H1 (cell line): ENCODE measurements at regions not wholly inside any gene's neighbourhood (a gene's known extent, or its start where the extent isn't known, plus 50 kb on each side); places are given as distances from the start of the nearest gene placed in this dataset.

ENCODE experiments used
- CTCF ChIA-PET: fragments of 300-600 bp; sonication (Branson Sonifier 250); formaldehyde crosslinking; loops from one replicate; lab custom pipeline; 2021; ENCODE audit not compliant: partially characterized antibody; lab: Charles Lee
- POLR2A ChIA-PET: fragments of 300-600 bp; sonication (Branson Sonifier 250); formaldehyde crosslinking; loops from one replicate; lab custom pipeline; 2021; ENCODE audit warnings: inconsistent platforms; ENCODE audit not compliant: partially characterized antibody; lab: Charles Lee
- DNase-seq, 2 experiments: peaks; one replicate each; pipeline versions ENCODE4 v3.0.0 to v3.0.0-alpha.2; 2010 to 2022; ENCODE audit warnings: low spot score in 2 of 2, low read depth in 1 of 2, mixed read lengths in 1 of 2
- FAIRE-seq: peaks from 2 replicates; lab custom pipeline; 2011; peaks lifted over from hg19 to GRCh38; lab: Jason Lieb, UNC
- H2AFZ ChIP-seq: 2 replicates; pipeline ENCODE4 v1.8.1; 2012; ENCODE audit warnings: low read length, inconsistent platforms
- H2AK5ac ChIP-seq: 2 replicates; pipeline ENCODE4 v1.6.1; 2013; ENCODE audit warnings: low read depth, low read length
- H2BK120ac ChIP-seq: replicated peaks from 2 replicates; pipeline ENCODE3; 2013; ENCODE audit warnings: low read depth, low read length, inconsistent platforms
- H2BK12ac ChIP-seq: 2 replicates; pipeline ENCODE4 v1.6.1; 2013; ENCODE audit warnings: low read depth, low read length
- H2BK15ac ChIP-seq: 2 replicates; pipeline ENCODE4 v1.6.1; 2013; ENCODE audit warnings: low read length
- H2BK20ac ChIP-seq: 2 replicates; pipeline ENCODE4 v1.6.1; 2013; ENCODE audit warnings: low read length
- H2BK5ac ChIP-seq: 2 replicates; pipeline ENCODE4 v1.6.1; 2013; ENCODE audit warnings: low read depth, low read length
- H3K14ac ChIP-seq: 2 replicates; pipeline ENCODE4 v1.6.1; 2013; ENCODE audit warnings: inconsistent platforms; ENCODE audit not compliant: insufficient read length
- H3K18ac ChIP-seq: 2 replicates; pipeline ENCODE4 v1.6.1; 2013; ENCODE audit warnings: low read length; ENCODE audit errors: extremely low read depth
- H3K23ac ChIP-seq: 2 replicates; pipeline ENCODE4 v1.6.1; 2013; ENCODE audit warnings: inconsistent platforms; ENCODE audit not compliant: insufficient read length
- H3K23me2 ChIP-seq: 2 replicates; pipeline ENCODE4 v1.6.1; 2013; ENCODE audit warnings: low read depth, low read length
- H3K27ac ChIP-seq: 2 replicates; pipeline ENCODE4 v1.6.1; 2011; ENCODE audit warnings: low read depth, low read length, inconsistent platforms
- H3K27me3 ChIP-seq, 4 experiments: replicated peaks in 1 of 4; 1 replicate in 1 of 4; 2 replicates in 3 of 4; pipeline versions ENCODE4 v1.6.1 to v1.8.1; 2011 to 2013; ENCODE audit warnings: low read length in 3 of 4, mild to moderate bottlenecking in 3 of 4, inconsistent platforms in 2 of 4, mixed read lengths in 2 of 4, moderate library complexity in 1 of 4; ENCODE audit not compliant: control insufficient read depth in 3 of 4, insufficient read depth in 3 of 4; ENCODE audit errors: extremely low read depth in 1 of 4
- H3K36me3 ChIP-seq, 4 experiments: 2 replicates each; pipeline versions ENCODE4 v1.6.1 to v1.8.1; 2011 to 2013; ENCODE audit warnings: mild to moderate bottlenecking in 4 of 4, low read length in 3 of 4, moderate library complexity in 2 of 4, control low read depth in 1 of 4, inconsistent platforms in 1 of 4; ENCODE audit not compliant: insufficient read depth in 4 of 4, control insufficient read depth in 2 of 4
- H3K4ac ChIP-seq: replicated peaks from 2 replicates; pipeline ENCODE3; 2013; ENCODE audit warnings: low read length, low read depth, mixed read lengths, inconsistent platforms; ENCODE audit not compliant: insufficient read length
- H3K4me1 ChIP-seq, 4 experiments: replicated peaks in 1 of 4; 1 replicate in 1 of 4; 2 replicates in 3 of 4; pipeline versions ENCODE4 v1.6.1 to v1.8.1; 2011 to 2013; ENCODE audit warnings: low read length in 3 of 4, inconsistent platforms in 2 of 4, mixed read lengths in 1 of 4; ENCODE audit not compliant: insufficient read depth in 4 of 4, control insufficient read depth in 3 of 4
- H3K4me2 ChIP-seq, 2 experiments: 2 replicates each; pipeline versions ENCODE4 v1.6.1 to v1.8.1; 2011 to 2013; ENCODE audit warnings: low read depth in 2 of 2, low read length in 2 of 2, control low read depth in 1 of 2, inconsistent platforms in 1 of 2, mild to moderate bottlenecking in 1 of 2; ENCODE audit not compliant: insufficient read depth in 1 of 2
- H3K4me3 ChIP-seq, 4 experiments: fragments of 200-600, 300-600 bp in 1 of 4; sonication (generic), shearing (Covaris generic), sonication (Bioruptor Twin) in 1 of 4; 2 replicates each; pipeline versions ENCODE4 v1.5.1 to v1.8.1; 2011 to 2016; ENCODE audit warnings: low read length in 4 of 4, low read depth in 3 of 4, control low read depth in 2 of 4, inconsistent platforms in 2 of 4, mild to moderate bottlenecking in 2 of 4, mixed read lengths in 1 of 4, moderate library complexity in 1 of 4; ENCODE audit not compliant: insufficient read depth in 2 of 4; ENCODE audit errors: extremely low read depth in 1 of 4
- H3K56ac ChIP-seq: replicated peaks from 2 replicates; pipeline ENCODE3; 2013; ENCODE audit warnings: low read depth, mild to moderate bottlenecking, mixed read lengths, low read length, inconsistent platforms; ENCODE audit not compliant: insufficient read length
- H3K79me1 ChIP-seq: 2 replicates; pipeline ENCODE4 v1.6.1; 2013; ENCODE audit warnings: low read depth, low read length, control low read depth
- H3K79me2 ChIP-seq, 2 experiments: 2 replicates each; pipeline versions ENCODE4 v1.6.1 to v1.8.1; 2012 to 2013; ENCODE audit warnings: low read length in 2 of 2, mild to moderate bottlenecking in 2 of 2, inconsistent platforms in 1 of 2; ENCODE audit not compliant: insufficient read depth in 2 of 2, control insufficient read depth in 1 of 2
- H3K9ac ChIP-seq, 4 experiments: replicated peaks in 1 of 4; 1 replicate in 1 of 4; 2 replicates in 3 of 4; pipeline versions ENCODE4 v1.6.1 to v1.8.1; 2011 to 2013; ENCODE audit warnings: low read depth in 3 of 4, low read length in 3 of 4, control low read depth in 2 of 4, mild to moderate bottlenecking in 2 of 4, moderate library complexity in 2 of 4, inconsistent platforms in 1 of 4; ENCODE audit errors: extremely low read depth in 1 of 4
- H3K9me3 ChIP-seq, 2 experiments: 2 replicates each; pipeline versions ENCODE4 v1.6.1 to v1.8.1; 2012 to 2013; ENCODE audit warnings: mild to moderate bottlenecking in 2 of 2, moderate library complexity in 2 of 2, control low read depth in 1 of 2, inconsistent platforms in 1 of 2, low read depth in 1 of 2, low read length in 1 of 2, mixed read lengths in 1 of 2; ENCODE audit not compliant: insufficient read depth in 2 of 2
- H4K20me1 ChIP-seq, 2 experiments: replicated peaks in 1 of 2; 2 replicates each; pipeline versions ENCODE3 to v1.8.1; 2011 to 2013; ENCODE audit warnings: inconsistent platforms in 2 of 2, low read length in 2 of 2, mild to moderate bottlenecking in 1 of 2; ENCODE audit not compliant: insufficient read depth in 2 of 2, control insufficient read depth in 1 of 2
- H4K5ac ChIP-seq: 2 replicates; pipeline ENCODE4 v1.6.1; 2013; ENCODE audit warnings: low read length, low read depth, mixed read lengths, inconsistent platforms; ENCODE audit not compliant: insufficient read length
- H4K8ac ChIP-seq: 2 replicates; pipeline ENCODE4 v1.8.0; 2013; ENCODE audit warnings: mild to moderate bottlenecking, moderate library complexity, low read length, inconsistent platforms; ENCODE audit not compliant: insufficient read depth; ENCODE audit errors: extremely low read depth
- H4K91ac ChIP-seq: replicated peaks from 2 replicates; pipeline ENCODE3; 2013; ENCODE audit warnings: low read length, mixed read lengths, inconsistent platforms; ENCODE audit not compliant: insufficient read length
- EP300 ChIP-seq, 2 experiments: IDR thresholded peaks; 1 replicate in 1 of 2; 2 replicates in 1 of 2; pipeline ENCODE4 v1.6.1; 2011 to 2012; ENCODE audit warnings: low read depth in 2 of 2, low read length in 2 of 2, mild to moderate bottlenecking in 2 of 2, borderline replicate concordance in 1 of 2, inconsistent platforms in 1 of 2, moderate library complexity in 1 of 2
- EZH2 ChIP-seq: fragments of 200-600 bp; sonication (generic); IDR thresholded peaks from 2 replicates; pipeline ENCODE4 v1.7.1; 2012; ENCODE audit warnings: low read depth, mild to moderate bottlenecking, moderate library complexity, low read length, inconsistent platforms; ENCODE audit not compliant: severe bottlenecking
- RAD21 ChIP-seq, 2 experiments: IDR thresholded peaks in 1 of 2; conservative IDR thresholded peaks in 1 of 2; 2 replicates each; pipeline ENCODE4 v1.6.1; 2011; ENCODE audit warnings: low read depth in 2 of 2, low read length in 2 of 2, improper control_type of control experiment in 1 of 2, inconsistent platforms in 1 of 2, mild to moderate bottlenecking in 1 of 2, moderate library complexity in 1 of 2
- RFX5 ChIP-seq: IDR thresholded peaks from 2 replicates; pipeline ENCODE4 v1.6.1; 2011; ENCODE audit warnings: low read depth, low read length, improper control_type of control experiment, borderline replicate concordance
- RNF2 ChIP-seq: fragments of 200-900, 300-1000 bp; sonication (generic); IDR thresholded peaks from 2 replicates; pipeline ENCODE4 v1.7.1; 2016; ENCODE audit warnings: borderline replicate concordance, low read depth, mild to moderate bottlenecking, antibody characterized with exemption, low read length; ENCODE audit not compliant: poor library complexity, severe bottlenecking; ENCODE audit errors: missing control alignments
- TAF1 ChIP-seq: IDR thresholded peaks from 2 replicates; pipeline ENCODE4 v1.6.1; 2011; ENCODE audit warnings: mild to moderate bottlenecking, low read depth, low read length
- WGBS, 2 experiments: shearing (Covaris generic) in 1 of 2; methylation state at CpG; one replicate each; pipeline versions ENCODE4 v1.1.6 to v1.1.7; 2013 to 2015; ENCODE audit warnings: low lambda C conversion rate in 2 of 2, mixed read lengths in 2 of 2, inconsistent platforms in 1 of 2, low coverage in 1 of 2, missing lambda C conversion rate in 1 of 2; ENCODE audit not compliant: insufficient replicate concordance in 2 of 2, insufficient coverage in 1 of 2, insufficient read length in 1 of 2; ENCODE audit errors: extremely low coverage in 1 of 2, missing lambda C conversion rate in 1 of 2; 5-methylcytosine and 5-hydroxymethylcytosine counted together
- TF ChIP-seq, protein P1 (sequence below): IDR thresholded peaks from 2 replicates; pipeline ENCODE4 v1.6.1; 2011; ENCODE audit warnings: low read depth, mild to moderate bottlenecking, low read length; ENCODE audit not compliant: insufficient read depth
- TF ChIP-seq, protein P2 (sequence below): IDR thresholded peaks from 2 replicates; pipeline ENCODE4 v1.6.1; 2011; ENCODE audit warnings: low read length, improper control_type of control experiment

DNA sequence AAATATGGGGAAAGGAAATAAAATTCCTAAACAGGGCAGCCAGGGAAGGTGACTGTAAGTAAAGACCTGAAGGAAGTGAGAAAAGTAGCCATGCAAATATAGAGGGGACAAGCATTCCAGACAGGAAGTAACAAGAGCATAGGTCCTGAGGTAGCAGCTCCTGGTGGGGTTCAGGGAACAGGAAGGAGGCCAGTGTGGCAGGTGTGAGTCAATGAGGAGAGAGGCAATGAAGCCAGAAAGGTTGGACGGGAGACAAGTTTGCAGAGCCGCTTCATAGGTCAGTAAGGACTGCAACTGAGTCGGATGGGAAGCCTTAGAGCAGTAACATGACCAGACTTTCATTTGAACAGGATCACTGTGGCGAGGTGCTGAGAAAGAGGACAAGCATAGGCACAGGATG, 150.9 kb downstream of the METTL4 start:
- Histone ChIP-seq H2BK120ac (no peak overlapping the region), H3K18ac (no peak overlapping the region), H4K91ac (no peak overlapping the region), H4K8ac (no peak overlapping the region), H3K4ac (no peak overlapping the region), H3K4me2 (no peak overlapping the region), H4K20me1 (no peaks in the 10 kb centered on the region), H2BK12ac (no peak overlapping the region), H3K4me3 (no peak overlapping the region), H3K23me2 (no peaks in the 10 kb centered on the region), H3K4me1 (0 out of 7 replicates have a peak, but pooled peaks cover 0 to 5% (median 1%) of the 10 kb centered on the region in 4 experiments), H2BK20ac (peak overlapping the region; percentile 3; the same call in 1 of the 2 replicates), H2BK5ac (no peak overlapping the region), H3K56ac (no peak overlapping the region), H3K27me3 (no peaks in the 10 kb centered on the region), H2AK5ac (no peak overlapping the region), H3K27ac (no peak overlapping the region), H3K14ac (no peak overlapping the region), H2BK15ac (no peak overlapping the region), H3K23ac (no peak overlapping the region), H3K79me1 (no peaks in the 10 kb centered on the region), H2AFZ (no peak overlapping the region), H3K9ac (no peak overlapping the region), H3K9me3 (no peaks in the 10 kb centered on the region), H3K79me2 (no peaks in the 10 kb centered on the region), H4K5ac (no peak overlapping the region), H3K36me3 (no peaks in the 10 kb centered on the region)
- 92% methylated on average over 4 of the region's 4 CpGs; no CpG with 5 or more reads in 1 of the 2 experiments for WGBS, 2 experiments
- DNase-seq, result no peak
- ChIA-PET CTCF (interaction anchor here (1.5 kb wide), 1 partner anchor 12 kb away, joined by 5 read pairs; no protein-coding TSS in a partner anchor), POLR2A (no interaction called here)
- FAIRE-seq, result no peak
- no peak for TF ChIP-seq RNF2
- TF ChIP-seq EP300 (IDR thresholded peaks at IDR 0.05; ENCODE audit: borderline replicate concordance in 1 of 2, low read depth in 2 of 2, low read length in 2 of 2), result no peak
- TF ChIP-seq RFX5, result no peak
- no peak for TF ChIP-seq RAD21 (IDR thresholded peaks at IDR 0.05 in 1 of 2, conservative IDR thresholded peaks at IDR 0.05 in 1 of 2; ENCODE audit: low read depth in 2 of 2, low read length in 2 of 2)
- no peak for TF ChIP-seq TAF1
- TF ChIP-seq, protein P1, sequence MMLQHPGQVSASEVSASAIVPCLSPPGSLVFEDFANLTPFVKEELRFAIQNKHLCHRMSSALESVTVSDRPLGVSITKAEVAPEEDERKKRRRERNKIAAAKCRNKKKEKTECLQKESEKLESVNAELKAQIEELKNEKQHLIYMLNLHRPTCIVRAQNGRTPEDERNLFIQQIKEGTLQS, result no peak
- TF ChIP-seq EZH2, result no peak
- TF ChIP-seq, protein P2, sequence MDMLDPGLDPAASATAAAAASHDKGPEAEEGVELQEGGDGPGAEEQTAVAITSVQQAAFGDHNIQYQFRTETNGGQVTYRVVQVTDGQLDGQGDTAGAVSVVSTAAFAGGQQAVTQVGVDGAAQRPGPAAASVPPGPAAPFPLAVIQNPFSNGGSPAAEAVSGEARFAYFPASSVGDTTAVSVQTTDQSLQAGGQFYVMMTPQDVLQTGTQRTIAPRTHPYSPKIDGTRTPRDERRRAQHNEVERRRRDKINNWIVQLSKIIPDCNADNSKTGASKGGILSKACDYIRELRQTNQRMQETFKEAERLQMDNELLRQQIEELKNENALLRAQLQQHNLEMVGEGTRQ, result no peak
